OCI-LY3 (cell line): ENCODE measurements at regions not wholly inside any gene's neighbourhood (a gene's known extent, or its start where the extent isn't known, plus 50 kb on each side); places are given as distances from the start of the nearest gene placed in this dataset.

ENCODE experiments used
- H2AFZ ChIP-seq: fragments of 200-600, 300-600 bp; shearing (Covaris generic); 2 replicates; pipeline ENCODE4 v1.6.0; 2014; ENCODE audit warnings: antibody characterized with exemption, low read depth, low read length
- H3K27ac ChIP-seq: fragments of 200-600, 300-600 bp; sonication (generic); 2 replicates; pipeline ENCODE4 v1.5.1; 2014; ENCODE audit warnings: mild to moderate bottlenecking, low read length, moderate library complexity, mixed read lengths
- H3K27me3 ChIP-seq: fragments of 200-600, 300-600 bp; sonication (generic); 2 replicates; pipeline ENCODE4 v1.6.1; 2014; ENCODE audit warnings: low read depth, low read length, mixed read lengths
- H3K36me3 ChIP-seq: fragments of 200-600, 300-600 bp; sonication (generic); replicated peaks from 2 replicates; pipeline ENCODE3; 2014; ENCODE audit warnings: low read depth, low read length, mixed read lengths
- H3K4me1 ChIP-seq: fragments of 300-600, 200-600 bp; sonication (generic); 2 replicates; pipeline ENCODE4 v1.6.1; 2014; ENCODE audit warnings: low read length, mixed read lengths
- H3K4me2 ChIP-seq: fragments of 200-600, 300-600 bp; sonication (generic); 2 replicates; pipeline ENCODE4 v1.6.1; 2014; ENCODE audit warnings: low read length, mixed read lengths
- H3K4me3 ChIP-seq: fragments of 300-600, 200-600 bp; sonication (generic); 2 replicates; pipeline ENCODE4 v1.5.1; 2014; ENCODE audit warnings: antibody characterized with exemption, mild to moderate bottlenecking, low read length, moderate library complexity
- H3K79me2 ChIP-seq: fragments of 300-600, 200-600 bp; shearing (Covaris generic); 2 replicates; pipeline ENCODE4 v1.6.1; 2014; ENCODE audit warnings: mild to moderate bottlenecking, low read length, mixed read lengths
- H3K9ac ChIP-seq: fragments of 300-600, 200-600 bp; shearing (Covaris generic); 2 replicates; pipeline ENCODE4 v1.6.0; 2014; ENCODE audit warnings: mild to moderate bottlenecking, low read length, moderate library complexity
- H3K9me3 ChIP-seq: fragments of 200-600, 300-600 bp; shearing (Covaris generic); 2 replicates; pipeline ENCODE4 v1.6.1; 2014; ENCODE audit warnings: low read length, mixed read lengths; ENCODE audit not compliant: insufficient read depth
- H4K20me1 ChIP-seq: fragments of 200-600, 300-600 bp; sonication (generic); 2 replicates; pipeline ENCODE4 v1.6.1; 2016; ENCODE audit warnings: low read length, mixed read lengths; ENCODE audit not compliant: insufficient read depth
- CTCF ChIP-seq: fragments of 200-600, 300-600 bp; sonication (generic); IDR thresholded peaks from 2 replicates; pipeline ENCODE4 v1.5.1; 2014; ENCODE audit warnings: antibody characterized with exemption, low read length, low read depth
- EZH2phosphoT487 ChIP-seq: fragments of 200-600 bp; shearing (Covaris generic); IDR thresholded peaks from 2 replicates; pipeline ENCODE4 v1.6.1; 2018; ENCODE audit warnings: antibody characterized with exemption, mixed run types, low read depth

- no peaks in the 10 kb centered on the region for H3K79me2 ChIP-seq
- no peaks in the 10 kb centered on the region for H3K27me3 ChIP-seq
- no peaks in the 10 kb centered on the region for H3K4me1 ChIP-seq
- no peak overlapping the region for H2AFZ ChIP-seq
- H3K9me3 ChIP-seq: no peaks in the 10 kb centered on the region
- H4K20me1 ChIP-seq: no peaks in the 10 kb centered on the region
- TF ChIP-seq CTCF (no peak), EZH2phosphoT487 (no peak)
- no peak overlapping the region for H3K4me2 ChIP-seq
- H3K36me3 ChIP-seq: no peaks in the 10 kb centered on the region
- no peak overlapping the region for H3K9ac ChIP-seq
- no peak overlapping the region for H3K4me3 ChIP-seq
- H3K27ac ChIP-seq: no peak overlapping the region
These were observed 175.3 kb downstream of the C11orf87 start for GRCh38 chr11:109597336-109597735.

- H4K20me1 ChIP-seq: no peaks in the 10 kb centered on the region
These were observed 182.8 kb downstream of the C11orf87 start for GRCh38 chr11:109604481-109605400.

GRCh38 chr11:109606256-109606655 is 184.3 kb downstream of the C11orf87 start:
- Histone ChIP-seq H3K79me2 (no peaks in the 10 kb centered on the region), H3K27me3 (peaks cover 4% of the 10 kb centered on the region; the same call in 1 of the 2 replicates), H3K4me2 (no peak overlapping the region), H3K9me3 (no peaks in the 10 kb centered on the region), H3K4me1 (no peaks in the 10 kb centered on the region), H3K4me3 (no peak overlapping the region), H3K27ac (no peak overlapping the region), H3K9ac (no peak overlapping the region), H3K36me3 (no peaks in the 10 kb centered on the region), H4K20me1 (no peaks in the 10 kb centered on the region), H2AFZ (no peak overlapping the region)
- TF ChIP-seq CTCF (no peak), EZH2phosphoT487 (no peak)

More at GRCh38 chr11:109604481-109605400, 182.8 kb downstream of the C11orf87 start:
- H3K9me3 ChIP-seq: no peaks in the 10 kb centered on the region
- no peak overlapping the region for H3K9ac ChIP-seq
- H3K79me2 ChIP-seq: no peaks in the 10 kb centered on the region
- H2AFZ ChIP-seq: no peak overlapping the region
- H3K4me1 ChIP-seq: no peaks in the 10 kb centered on the region
- no peak for TF ChIP-seq CTCF
- TF ChIP-seq EZH2phosphoT487: no peak
- no peak overlapping the region for H3K4me3 ChIP-seq
- H3K27ac ChIP-seq: no peak overlapping the region
- H3K36me3 ChIP-seq: no peaks in the 10 kb centered on the region
- H3K27me3 ChIP-seq: peaks cover 4% of the 10 kb centered on the region; the same call in 1 of the 2 replicates
- H3K4me2 ChIP-seq: no peak overlapping the region

GRCh38 chr11:109609454-109610185 is 187.6 kb downstream of the C11orf87 start:
- Histone ChIP-seq H3K4me3 (no peak overlapping the region), H3K9ac (no peak overlapping the region), H4K20me1 (no peaks in the 10 kb centered on the region), H3K79me2 (no peaks in the 10 kb centered on the region), H2AFZ (no peak overlapping the region), H3K27me3 (0 out of 2 replicates have a peak, but pooled peaks cover 4% of the 10 kb centered on the region), H3K9me3 (0 out of 2 replicates have a peak, but pooled peaks cover 3% of the 10 kb centered on the region), H3K4me1 (no peaks in the 10 kb centered on the region), H3K27ac (no peak overlapping the region), H3K36me3 (no peaks in the 10 kb centered on the region), H3K4me2 (no peak overlapping the region)
- no peak for TF ChIP-seq CTCF
- no peak for TF ChIP-seq EZH2phosphoT487
